ENCODE measurements at regions not wholly inside any gene's neighbourhood (a gene's known extent, or its start where the extent isn't known, plus 50 kb on each side); places are given as distances from the start of the nearest gene placed in this dataset.

GRCh38 chr6:120954111-120954510 lies 380.2 kb downstream of the TBC1D32 start:
- TF ChIP-seq CTCF (IDR thresholded peaks at IDR 0.05; ENCODE audit: low read depth, low read length) (no peak), EZH2phosphoT487 (IDR thresholded peaks at IDR 0.05; ENCODE audit: low read depth) (no peak)
